Activated CD4-positive, alpha-beta T cell treated with anti-CD3 and anti-CD28 coated beads, Interleukin-2, amount 10 ng/mL, durations not matched to agents 7 days and 5 days (primary cell): ENCODE measurements at regions not wholly inside any gene's neighbourhood (a gene's known extent, or its start where the extent isn't known, plus 50 kb on each side); places are given as distances from the start of the nearest gene placed in this dataset.
"Not testable (repeated sequence)": the region's sequence is repeated elsewhere in the genome, so short reads cannot be mapped to it uniquely, and the experiment has no call there.

ENCODE experiments used
- CTCF ChIA-PET: fragments of 350-600 bp; sonication (Branson Sonifier 250); formaldehyde crosslinking; loops from one replicate; lab custom pipeline; 2021; ENCODE audit warnings: antibody characterized with exemption; lab: Charles Lee
- POLR2A ChIA-PET: fragments of 350-600 bp; sonication (Branson Sonifier 250); formaldehyde crosslinking; loops from one replicate; lab custom pipeline; 2021; ENCODE audit warnings: antibody characterized with exemption; lab: Charles Lee
- DNase-seq: peaks from one replicate; pipeline ENCODE4 v3.0.0-alpha.2; 2020
- H3K27ac Mint-ChIP-seq: one replicate; pipeline ENCODE4 v1.8.0; 2021; ENCODE audit warnings: mild to moderate bottlenecking, moderate library complexity, mixed read lengths
- H3K27me3 Mint-ChIP-seq: one replicate; pipeline ENCODE4 v1.8.0; 2021; ENCODE audit warnings: mixed read lengths
- H3K36me3 Mint-ChIP-seq: one replicate; pipeline ENCODE4 v1.8.0; 2021; ENCODE audit warnings: low read depth, mixed read lengths
- H3K4me1 Mint-ChIP-seq: one replicate; pipeline ENCODE4 v1.8.0; 2021; ENCODE audit warnings: mixed read lengths
- H3K4me3 Mint-ChIP-seq: one replicate; pipeline ENCODE4 v1.8.0; 2021; ENCODE audit warnings: mild to moderate bottlenecking, moderate library complexity, mixed read lengths
- H3K9me3 Mint-ChIP-seq: one replicate; pipeline ENCODE4 v1.8.0; 2021; ENCODE audit warnings: mixed read lengths

DNA sequence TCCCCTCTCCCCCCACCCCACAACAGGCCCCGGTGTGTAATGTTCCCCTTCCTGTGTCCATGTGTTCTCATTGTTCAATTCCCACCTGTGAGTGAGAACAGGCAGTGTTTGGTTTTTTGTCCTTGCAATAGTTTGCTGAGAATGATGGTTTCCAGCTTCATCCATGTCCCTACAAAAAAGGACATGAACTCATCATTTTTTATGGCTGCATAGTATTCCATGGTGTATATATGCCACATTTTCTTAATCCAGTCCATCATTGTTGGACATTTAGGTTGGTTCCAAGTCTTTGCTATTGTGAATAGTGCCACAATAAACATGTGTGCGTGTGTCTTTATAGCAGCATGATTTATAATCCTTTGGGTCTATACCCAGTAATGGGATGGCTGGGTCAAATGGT, 176.4 kb upstream of the C1GALT1 start:
- H3K9me3 Mint-ChIP-seq, DNase-seq, H3K27me3 Mint-ChIP-seq, H3K4me1 Mint-ChIP-seq, POLR2A ChIA-PET, H3K27ac Mint-ChIP-seq, CTCF ChIA-PET, H3K36me3 Mint-ChIP-seq, H3K4me3 Mint-ChIP-seq: not testable (repeated sequence)

GRCh38 chr7:7011241-7011640, 171.1 kb upstream of the C1GALT1 start:
- POLR2A ChIA-PET, H3K27me3 Mint-ChIP-seq, H3K4me3 Mint-ChIP-seq, H3K9me3 Mint-ChIP-seq, H3K36me3 Mint-ChIP-seq, H3K27ac Mint-ChIP-seq, H3K4me1 Mint-ChIP-seq, DNase-seq, CTCF ChIA-PET: not testable (repeated sequence)

GRCh38 chr7:7011751-7012150, 170.6 kb upstream of the C1GALT1 start:
- DNase-seq, H3K27me3 Mint-ChIP-seq, POLR2A ChIA-PET, H3K4me3 Mint-ChIP-seq, CTCF ChIA-PET, H3K4me1 Mint-ChIP-seq, H3K9me3 Mint-ChIP-seq, H3K36me3 Mint-ChIP-seq, H3K27ac Mint-ChIP-seq: not testable (repeated sequence)

GRCh38 chr7:7014827-7015595, 167.3 kb upstream of the C1GALT1 start:
- Mint-ChIP-seq H3K9me3 (no peaks in the 10 kb centered on the region), H3K4me1 (no peaks in the 10 kb centered on the region), H3K36me3 (no peaks in the 10 kb centered on the region), H3K27ac (no peak overlapping the region), H3K4me3 (no peak overlapping the region), H3K27me3 (no peaks in the 10 kb centered on the region)
- ChIA-PET POLR2A (no interaction called here), CTCF (no interaction called here)
- DNase-seq, result no peak

DNA sequence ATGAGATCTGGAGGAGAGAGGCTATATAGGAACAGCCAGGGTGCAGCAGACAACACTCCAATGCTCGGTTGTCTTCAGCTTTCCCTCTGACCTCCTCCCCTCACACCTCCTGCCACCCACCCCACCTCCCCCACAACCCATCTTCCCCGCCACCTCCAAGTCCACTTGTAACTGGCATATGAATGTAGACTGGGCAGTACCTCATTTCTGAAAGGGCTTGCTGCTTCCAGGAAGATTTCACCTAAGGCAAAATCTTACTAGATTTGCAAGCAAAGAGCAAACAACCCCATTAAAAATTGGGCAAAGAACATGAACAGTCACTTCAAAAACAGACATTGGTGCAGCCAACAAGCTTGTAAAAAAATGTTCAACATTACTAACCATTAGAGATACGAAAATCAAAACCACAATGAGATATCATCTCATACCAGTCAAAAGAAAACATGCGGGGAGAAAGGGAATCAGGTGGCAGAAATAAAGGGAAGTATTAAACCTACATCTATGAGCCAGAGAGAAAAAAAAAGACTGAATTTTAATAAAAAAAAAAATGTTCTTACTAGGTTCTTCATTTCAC, 164.6 kb upstream of the C1GALT1 start:
- H3K27ac Mint-ChIP-seq, result no peak overlapping the region
- no peak overlapping the region for H3K4me3 Mint-ChIP-seq
- H3K27me3 Mint-ChIP-seq, result no peaks in the 10 kb centered on the region
- no peaks in the 10 kb centered on the region for H3K36me3 Mint-ChIP-seq
- POLR2A ChIA-PET, result no interaction called here
- CTCF ChIA-PET, result interaction anchor here (0.6 kb wide), 1 partner anchor 103 kb away, joined by 3 read pairs; no protein-coding TSS in a partner anchor
- DNase-seq, result no peak
- H3K4me1 Mint-ChIP-seq, result no peaks in the 10 kb centered on the region
- H3K9me3 Mint-ChIP-seq, result no peaks in the 10 kb centered on the region

GRCh38 chr7:7018290-7018689, 164.1 kb upstream of the C1GALT1 start:
- Mint-ChIP-seq H3K9me3 (no peaks in the 10 kb centered on the region), H3K4me3 (no peak overlapping the region), H3K27me3 (no peaks in the 10 kb centered on the region), H3K36me3 (no peaks in the 10 kb centered on the region), H3K27ac (no peak overlapping the region), H3K4me1 (no peaks in the 10 kb centered on the region)
- ChIA-PET POLR2A (no interaction called here), CTCF (no interaction called here)
- DNase-seq, result no peak

DNA sequence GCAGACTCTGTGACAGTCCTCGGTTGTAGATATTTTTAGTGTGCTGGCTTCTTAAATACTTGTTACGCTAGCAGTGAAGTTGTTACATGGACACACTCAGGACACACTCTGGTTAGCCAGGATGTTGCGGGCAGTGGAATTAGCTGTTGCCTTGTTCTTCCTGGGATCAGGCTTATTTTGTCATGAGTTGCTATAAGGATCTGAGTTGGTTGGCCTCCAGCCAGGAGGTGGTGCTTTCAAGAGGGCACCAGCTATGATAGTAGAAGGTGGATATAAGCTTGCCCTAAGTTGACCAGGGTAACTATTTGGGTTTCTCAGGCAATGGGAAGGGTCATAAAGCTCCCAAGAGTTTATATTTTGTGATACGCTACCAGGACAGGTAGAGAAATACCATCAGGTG, 150.1 kb upstream of the C1GALT1 start:
- CTCF ChIA-PET, result no interaction called here
- POLR2A ChIA-PET, result no interaction called here

DNA sequence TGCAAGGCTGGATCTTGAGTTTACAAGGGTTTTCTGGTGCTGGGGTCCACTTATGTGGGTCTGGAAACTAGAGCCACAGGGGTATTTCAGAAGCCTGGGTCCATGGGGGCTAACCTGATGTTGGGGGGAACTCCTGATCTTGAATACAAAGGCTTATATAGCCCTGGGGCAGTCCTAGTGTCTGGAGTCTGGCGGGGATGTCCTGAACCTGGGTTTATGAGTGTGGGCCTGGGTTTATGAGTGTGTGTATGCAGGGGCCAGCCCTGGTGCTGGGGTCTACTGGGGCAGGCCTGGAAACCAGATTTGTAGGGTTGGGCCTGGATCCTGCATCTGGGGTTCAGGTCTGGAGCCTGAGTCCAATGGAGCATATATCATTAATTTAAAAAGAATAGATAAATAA, 146.5 kb upstream of the C1GALT1 start:
- Mint-ChIP-seq H3K27ac (no peak overlapping the region), H3K9me3 (no peaks in the 10 kb centered on the region), H3K4me3 (no peak overlapping the region), H3K4me1 (no peaks in the 10 kb centered on the region), H3K27me3 (peaks cover 3% of the 10 kb centered on the region), H3K36me3 (no peaks in the 10 kb centered on the region)
- CTCF ChIA-PET, result no interaction called here
- DNase-seq, result no peak
- POLR2A ChIA-PET, result no interaction called here

More for the DNA sequence above, 150.1 kb upstream of the C1GALT1 start:
- H3K4me3 Mint-ChIP-seq, result no peak overlapping the region
- H3K27ac Mint-ChIP-seq, result no peak overlapping the region
- H3K27me3 Mint-ChIP-seq, result peaks cover 16% of the 10 kb centered on the region
- DNase-seq, result no peak
- H3K9me3 Mint-ChIP-seq, result no peaks in the 10 kb centered on the region
- no peaks in the 10 kb centered on the region for H3K4me1 Mint-ChIP-seq
- no peaks in the 10 kb centered on the region for H3K36me3 Mint-ChIP-seq

- CTCF ChIA-PET, H3K4me1 Mint-ChIP-seq, H3K36me3 Mint-ChIP-seq, H3K9me3 Mint-ChIP-seq, H3K27me3 Mint-ChIP-seq, H3K4me3 Mint-ChIP-seq: not testable (repeated sequence)
- peak; percentile 25 for DNase-seq
- POLR2A ChIA-PET, result interaction anchor here (0.6 kb wide), 1 partner anchor 11 kb away, joined by 3 read pairs; no protein-coding TSS in a partner anchor
- H3K27ac Mint-ChIP-seq, result peak overlapping the region; percentile 37
Observed at GRCh38 chr7:7042286-7042893, 140.0 kb upstream of the C1GALT1 start.

- no peak overlapping the region for H3K27ac Mint-ChIP-seq
- no peak overlapping the region for H3K4me3 Mint-ChIP-seq
- DNase-seq, result no peak
- no peaks in the 10 kb centered on the region for H3K36me3 Mint-ChIP-seq
- H3K4me1 Mint-ChIP-seq, result no peaks in the 10 kb centered on the region
- no peaks in the 10 kb centered on the region for H3K27me3 Mint-ChIP-seq
- ChIA-PET POLR2A (no interaction called here), CTCF (no interaction called here)
- H3K9me3 Mint-ChIP-seq, result peaks cover 2% of the 10 kb centered on the region
Observed at GRCh38 chr7:7044806-7045205, 137.5 kb upstream of the C1GALT1 start.

- ChIA-PET CTCF (no interaction called here), POLR2A (no interaction called here)
- no peak overlapping the region for H3K27ac Mint-ChIP-seq
- no peaks in the 10 kb centered on the region for H3K36me3 Mint-ChIP-seq
- DNase-seq, result no peak
- no peak overlapping the region for H3K4me3 Mint-ChIP-seq
- peaks cover 2% of the 10 kb centered on the region for H3K4me1 Mint-ChIP-seq
- H3K9me3 Mint-ChIP-seq, result peaks cover 4% of the 10 kb centered on the region
- no peaks in the 10 kb centered on the region for H3K27me3 Mint-ChIP-seq
Observed at GRCh38 chr7:7048213-7048612, 134.1 kb upstream of the C1GALT1 start.

DNA sequence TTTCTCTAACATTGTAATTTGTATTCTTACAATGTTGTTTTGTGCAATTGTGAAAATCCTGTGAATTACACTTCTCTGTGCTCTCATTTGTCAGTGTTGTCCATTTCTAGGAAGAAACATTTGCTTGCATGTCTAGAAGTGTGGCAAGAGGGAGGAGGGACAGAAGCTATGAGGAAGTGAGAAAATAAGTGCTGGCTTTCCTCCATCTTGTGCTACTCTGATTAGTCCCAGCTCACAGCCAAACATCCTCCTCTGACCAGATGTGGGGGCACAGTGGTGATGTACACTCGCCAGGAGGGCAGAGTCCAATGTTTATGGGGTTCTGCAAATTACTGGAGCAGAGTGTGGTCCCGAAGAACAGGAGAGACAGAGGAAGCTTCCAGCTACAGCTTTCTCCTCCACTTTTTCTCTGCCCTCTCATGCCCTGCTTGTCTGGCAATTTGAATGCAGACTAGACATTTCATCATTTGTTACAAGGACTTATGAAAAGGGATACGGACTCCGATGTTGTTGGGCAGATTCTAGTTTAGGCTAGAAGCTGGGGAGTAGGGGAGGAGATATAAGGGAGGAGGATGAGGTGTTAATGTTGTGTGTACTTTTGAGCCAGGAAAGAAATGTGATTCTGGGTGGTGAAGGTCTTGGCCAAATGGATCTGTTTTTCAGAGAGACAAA, 131.0 kb upstream of the C1GALT1 start:
- CTCF ChIA-PET, result no interaction called here
- Mint-ChIP-seq H3K9me3 (peaks cover 2% of the 10 kb centered on the region), H3K4me1 (peaks cover 2% of the 10 kb centered on the region), H3K36me3 (no peaks in the 10 kb centered on the region), H3K27me3 (no peaks in the 10 kb centered on the region), H3K27ac (no peak overlapping the region), H3K4me3 (no peak overlapping the region)
- POLR2A ChIA-PET, result no interaction called here
- DNase-seq, result no peak

GRCh38 chr7:7054252-7054830, 128.0 kb upstream of the C1GALT1 start:
- peaks cover 2% of the 10 kb centered on the region for H3K4me1 Mint-ChIP-seq
- no peak for DNase-seq
- no peak overlapping the region for H3K4me3 Mint-ChIP-seq
- ChIA-PET POLR2A (no interaction called here), CTCF (no interaction called here)
- H3K27me3 Mint-ChIP-seq, result no peaks in the 10 kb centered on the region
- peaks cover 2% of the 10 kb centered on the region for H3K9me3 Mint-ChIP-seq
- no peak overlapping the region for H3K27ac Mint-ChIP-seq
- no peaks in the 10 kb centered on the region for H3K36me3 Mint-ChIP-seq
